B cell (primary cell): ENCODE measurements at regions not wholly inside any gene's neighbourhood (a gene's known extent, or its start where the extent isn't known, plus 50 kb on each side); places are given as distances from the start of the nearest gene placed in this dataset.

Experiments used
- ATAC-seq: fragments of 200-7000 bp; cut with Tn5 transposase; one replicate; pipeline ENCODE4 v1.10.0; 2021; ENCODE audit warnings: low read depth, mild to moderate bottlenecking, moderate number of reproducible peaks, moderate library complexity
- CTCF ChIA-PET: fragments of 350-600 bp; sonication (Branson Sonifier 250); formaldehyde crosslinking; loops from one replicate; lab custom pipeline; 2021; ENCODE audit warnings: antibody characterized with exemption, inconsistent platforms; lab: Charles Lee
- POLR2A ChIA-PET: fragments of 350-600 bp; sonication (Branson Sonifier 250); formaldehyde crosslinking; loops from one replicate; lab custom pipeline; 2021; ENCODE audit warnings: antibody characterized with exemption; lab: Charles Lee
- DNase-seq: peaks from one replicate; pipeline ENCODE4 v3.0.0; 2013
- H2AFZ ChIP-seq: 2 replicates; pipeline ENCODE4 v1.6.1; 2012; ENCODE audit warnings: mild to moderate bottlenecking, low read depth, low read length; ENCODE audit not compliant: insufficient read depth, poor library complexity, severe bottlenecking
- H3K27ac ChIP-seq, 2 donors: 1 replicate in 1 of 2; 2 replicates in 1 of 2; pipeline ENCODE4 v1.5.1; 2012 to 2013; ENCODE audit warnings: low read length in 2 of 2, mild to moderate bottlenecking in 2 of 2, moderate library complexity in 1 of 2
- H3K27me3 ChIP-seq, 4 experiments: fragments of 200-600 bp in 1 of 4; sonication (generic) in 1 of 4; replicated peaks in 1 of 4; 1 replicate in 2 of 4; 2 replicates in 2 of 4; pipeline versions ENCODE4 v1.6.1 to v1.7.0; 2013 to 2016; ENCODE audit warnings: low read length in 3 of 4, mild to moderate bottlenecking in 2 of 4, mixed read lengths in 1 of 4, moderate library complexity in 1 of 4; ENCODE audit not compliant: insufficient read depth in 4 of 4, control insufficient read depth in 3 of 4; ENCODE audit errors: control extremely low read depth in 1 of 4
- H3K36me3 ChIP-seq, 2 experiments: replicated peaks in 1 of 2; 1 replicate in 1 of 2; 2 replicates in 1 of 2; pipeline versions ENCODE4 v1.6.1 to v1.7.1; 2013; ENCODE audit warnings: low read length in 1 of 2; ENCODE audit not compliant: insufficient read depth in 2 of 2, control insufficient read depth in 1 of 2; ENCODE audit errors: control extremely low read depth in 1 of 2, extremely low read depth in 1 of 2
- H3K4me1 ChIP-seq, 2 donors: fragments of 200-600 bp in 1 of 2; sonication (generic) in 1 of 2; 1 replicate in 1 of 2; 2 replicates in 1 of 2; pipeline versions ENCODE4 v1.5.1 to v1.6.1; 2013 to 2017; ENCODE audit warnings: low read length in 2 of 2; ENCODE audit not compliant: control insufficient read depth in 2 of 2, insufficient read depth in 2 of 2
- H3K4me2 ChIP-seq: replicated peaks from 2 replicates; pipeline ENCODE3; 2012; ENCODE audit warnings: mild to moderate bottlenecking, low read depth, low read length; ENCODE audit not compliant: poor library complexity, severe bottlenecking
- H3K4me3 ChIP-seq, 5 experiments: fragments of 200-600 bp in 1 of 5; sonication (generic) in 1 of 5; 1 replicate in 3 of 5; 2 replicates in 2 of 5; pipeline versions ENCODE4 v1.5.1 to v1.7.0; 2011 to 2016; ENCODE audit warnings: low read length in 4 of 5, mild to moderate bottlenecking in 4 of 5, low read depth in 2 of 5, control low read depth in 1 of 5, moderate library complexity in 1 of 5; ENCODE audit not compliant: insufficient read depth in 1 of 5; ENCODE audit errors: control extremely low read depth in 1 of 5, extremely low read depth in 1 of 5
- H3K79me2 ChIP-seq: fragments of 200-600 bp; sonication (generic); one replicate; pipeline ENCODE4 v1.6.0; 2016; ENCODE audit warnings: low read length; ENCODE audit not compliant: control insufficient read depth, insufficient read depth
- H3K9ac ChIP-seq: fragments of 200-600 bp; sonication (generic); 2 replicates; pipeline ENCODE4 v1.6.1; 2017; ENCODE audit warnings: mild to moderate bottlenecking, low read length, moderate library complexity
- H3K9me3 ChIP-seq, 3 donors: one replicate each; pipeline versions ENCODE4 v1.6.1 to v1.7.1; 2013; ENCODE audit warnings: low read length in 2 of 3; ENCODE audit not compliant: control insufficient read depth in 2 of 3, insufficient read depth in 1 of 3; ENCODE audit errors: control extremely low read depth in 1 of 3
- H4K20me1 ChIP-seq: 2 replicates; pipeline ENCODE4 v1.6.0; 2012; ENCODE audit warnings: mild to moderate bottlenecking, low read length; ENCODE audit not compliant: insufficient read depth, control insufficient read depth, poor library complexity, severe bottlenecking
- H3K27ac Mint-ChIP-seq: one replicate; pipeline ENCODE4 v1.8.0; 2021; ENCODE audit warnings: mixed read lengths
- H3K27me3 Mint-ChIP-seq: one replicate; pipeline ENCODE4 v1.8.0; 2021; ENCODE audit warnings: mixed read lengths
- H3K4me1 Mint-ChIP-seq: one replicate; pipeline ENCODE4 v1.8.0; 2021; ENCODE audit warnings: mixed read lengths
- H3K4me3 Mint-ChIP-seq: one replicate; pipeline ENCODE4 v1.8.0; 2021; ENCODE audit warnings: mixed read lengths
- H3K9me3 Mint-ChIP-seq: one replicate; pipeline ENCODE4 v1.8.0; 2022; ENCODE audit warnings: mixed read lengths; ENCODE audit not compliant: insufficient read depth
- EZH2 ChIP-seq: IDR thresholded peaks from 2 replicates; pipeline ENCODE4 v1.6.1; 2012; ENCODE audit warnings: borderline replicate concordance, low read depth, mild to moderate bottlenecking, moderate library complexity, low read length; ENCODE audit not compliant: insufficient read depth, poor library complexity, severe bottlenecking
- WGBS: methylation state at CpG from one replicate; pipeline ENCODE4 v1.1.5; 2013; ENCODE audit warnings: missing lambda C conversion rate; ENCODE audit not compliant: insufficient coverage; 5-methylcytosine and 5-hydroxymethylcytosine counted together
- intact Hi-C: fragments of 100-400 bp; cut with micrococcal nuclease; formaldehyde crosslinking; loops from one replicate; pipeline ENCODE4 v1.10.0; 2022
- TF ChIP-seq, protein P1 (sequence below): fragments of 200-600 bp; IDR thresholded peaks from one replicate; pipeline ENCODE4 v1.8.0; 2022; ENCODE audit warnings: antibody characterized with exemption, mild to moderate bottlenecking

DNA sequence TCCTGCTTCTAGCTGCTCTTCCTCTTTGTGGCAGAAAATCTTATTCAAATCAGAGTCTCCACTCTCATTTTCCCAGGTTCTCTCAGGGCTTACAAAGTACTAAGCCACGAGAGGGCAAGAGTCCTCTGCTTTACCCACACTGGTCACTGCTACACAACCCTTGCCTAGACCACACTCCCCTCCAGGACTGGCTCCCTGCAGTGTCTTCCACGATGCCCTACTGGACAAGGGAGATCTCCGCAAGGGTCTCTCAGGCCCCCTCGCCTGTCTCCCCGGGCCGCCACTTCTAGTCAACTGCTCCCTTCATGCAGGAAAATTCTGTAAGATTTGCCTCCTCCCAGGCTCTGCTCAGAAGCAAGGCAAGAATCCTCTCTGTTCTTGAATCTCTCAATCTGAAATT is 319.6 kb downstream of the RRAGC start:
- Mint-ChIP-seq H3K4me3 (no peak overlapping the region), H3K4me1 (peaks cover 6% of the 10 kb centered on the region), H3K27me3 (peaks cover 12% of the 10 kb centered on the region), H3K9me3 (no peaks in the 10 kb centered on the region), H3K27ac (no peak overlapping the region)
- H3K27ac ChIP-seq: no peak overlapping the region
- no peak overlapping the region for H3K9ac ChIP-seq
- WGBS: 64% methylated on average over 6 of the region's 6 CpGs
- CTCF ChIA-PET: no interaction called here
- H3K36me3 ChIP-seq: no peaks in the 10 kb centered on the region
- no peaks in the 10 kb centered on the region for H3K79me2 ChIP-seq
- no peak overlapping the region for H3K4me2 ChIP-seq
- no peak for TF ChIP-seq EZH2
- TF ChIP-seq, protein P1, sequence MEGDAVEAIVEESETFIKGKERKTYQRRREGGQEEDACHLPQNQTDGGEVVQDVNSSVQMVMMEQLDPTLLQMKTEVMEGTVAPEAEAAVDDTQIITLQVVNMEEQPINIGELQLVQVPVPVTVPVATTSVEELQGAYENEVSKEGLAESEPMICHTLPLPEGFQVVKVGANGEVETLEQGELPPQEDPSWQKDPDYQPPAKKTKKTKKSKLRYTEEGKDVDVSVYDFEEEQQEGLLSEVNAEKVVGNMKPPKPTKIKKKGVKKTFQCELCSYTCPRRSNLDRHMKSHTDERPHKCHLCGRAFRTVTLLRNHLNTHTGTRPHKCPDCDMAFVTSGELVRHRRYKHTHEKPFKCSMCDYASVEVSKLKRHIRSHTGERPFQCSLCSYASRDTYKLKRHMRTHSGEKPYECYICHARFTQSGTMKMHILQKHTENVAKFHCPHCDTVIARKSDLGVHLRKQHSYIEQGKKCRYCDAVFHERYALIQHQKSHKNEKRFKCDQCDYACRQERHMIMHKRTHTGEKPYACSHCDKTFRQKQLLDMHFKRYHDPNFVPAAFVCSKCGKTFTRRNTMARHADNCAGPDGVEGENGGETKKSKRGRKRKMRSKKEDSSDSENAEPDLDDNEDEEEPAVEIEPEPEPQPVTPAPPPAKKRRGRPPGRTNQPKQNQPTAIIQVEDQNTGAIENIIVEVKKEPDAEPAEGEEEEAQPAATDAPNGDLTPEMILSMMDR: no peak
- POLR2A ChIA-PET: no interaction called here
- no peaks in the 10 kb centered on the region for H3K4me1 ChIP-seq
- H3K9me3 ChIP-seq: no peaks in the 10 kb centered on the region
- ATAC-seq (no peak), DNase-seq (no peak)
- H3K4me3 ChIP-seq: no peak overlapping the region
- H3K27me3 ChIP-seq: peaks cover 0 to 2% (median 0%) of the 10 kb centered on the region in 4 experiments
- intact Hi-C loops: no loop called here
- H2AFZ ChIP-seq: no peak overlapping the region
- H4K20me1 ChIP-seq: no peaks in the 10 kb centered on the region

DNA sequence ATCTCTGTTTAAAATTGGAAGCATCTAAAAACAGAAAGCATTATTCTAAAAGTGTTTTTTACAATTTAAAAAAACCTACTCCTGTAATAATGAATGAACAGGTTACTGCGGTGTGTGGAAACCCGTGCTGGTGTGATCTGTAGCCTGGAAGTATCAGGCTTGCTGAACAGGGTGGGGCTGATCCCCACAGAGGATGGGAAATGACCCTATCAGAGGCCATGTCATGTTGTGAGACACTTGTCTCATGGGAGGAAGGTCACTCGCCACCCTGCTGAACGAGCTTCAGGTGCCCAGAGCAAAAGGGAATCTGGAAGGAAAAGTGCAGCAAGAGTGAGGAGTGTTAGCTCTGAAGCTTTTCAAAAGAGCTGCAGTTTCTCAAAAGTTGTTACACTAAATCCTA is 320.7 kb downstream of the RRAGC start:
- Histone ChIP-seq H3K79me2 (no peaks in the 10 kb centered on the region), H2AFZ (no peak overlapping the region), H3K27ac (no peak overlapping the region), H4K20me1 (no peaks in the 10 kb centered on the region), H3K9me3 (no peaks in the 10 kb centered on the region), H3K4me2 (no peak overlapping the region), H3K27me3 (peaks cover 0 to 2% (median 0%) of the 10 kb centered on the region in 4 experiments), H3K9ac (no peak overlapping the region), H3K36me3 (no peaks in the 10 kb centered on the region), H3K4me3 (no peak overlapping the region), H3K4me1 (no peaks in the 10 kb centered on the region)
- Mint-ChIP-seq H3K27me3 (peaks cover 12% of the 10 kb centered on the region), H3K4me3 (no peak overlapping the region), H3K9me3 (no peaks in the 10 kb centered on the region), H3K27ac (peak overlapping the region; percentile 15), H3K4me1 (peaks cover 6% of the 10 kb centered on the region)
- ATAC-seq (no peak), DNase-seq (no peak)
- TF ChIP-seq EZH2: no peak
- TF ChIP-seq, protein P1: no peak
- intact Hi-C loops: no loop called here
- ChIA-PET CTCF (interaction anchor here (1.2 kb wide), 1 partner anchor 191 kb away, joined by 3 read pairs; no protein-coding TSS in a partner anchor), POLR2A (no interaction called here)
- WGBS: 73% methylated on average over 4 of the region's 4 CpGs
